ENCODE measurements at regions not wholly inside any gene's neighbourhood (a gene's known extent, or its start where the extent isn't known, plus 50 kb on each side); places are given as distances from the start of the nearest gene placed in this dataset.

DNA sequence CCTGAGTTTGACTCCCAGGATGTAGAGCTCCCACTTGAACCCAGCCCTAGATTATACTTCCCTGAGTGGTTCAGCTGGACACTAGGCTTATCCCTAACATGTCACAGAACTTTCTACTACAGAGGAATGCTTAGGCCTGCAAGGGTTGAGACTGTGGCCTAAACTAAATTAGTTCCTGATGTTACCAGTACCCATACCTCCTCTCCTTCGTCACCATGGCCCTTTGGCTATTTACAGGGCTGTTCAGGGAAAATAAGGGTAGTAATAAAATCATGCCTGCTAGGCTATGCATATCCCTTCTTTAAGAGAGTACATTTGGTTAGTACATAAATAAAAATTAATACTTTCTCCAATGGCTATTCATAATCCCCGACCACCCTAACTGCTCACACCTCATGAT lies 356.4 kb upstream of the RASGRP1 start:
- TF ChIP-seq, protein P1, sequence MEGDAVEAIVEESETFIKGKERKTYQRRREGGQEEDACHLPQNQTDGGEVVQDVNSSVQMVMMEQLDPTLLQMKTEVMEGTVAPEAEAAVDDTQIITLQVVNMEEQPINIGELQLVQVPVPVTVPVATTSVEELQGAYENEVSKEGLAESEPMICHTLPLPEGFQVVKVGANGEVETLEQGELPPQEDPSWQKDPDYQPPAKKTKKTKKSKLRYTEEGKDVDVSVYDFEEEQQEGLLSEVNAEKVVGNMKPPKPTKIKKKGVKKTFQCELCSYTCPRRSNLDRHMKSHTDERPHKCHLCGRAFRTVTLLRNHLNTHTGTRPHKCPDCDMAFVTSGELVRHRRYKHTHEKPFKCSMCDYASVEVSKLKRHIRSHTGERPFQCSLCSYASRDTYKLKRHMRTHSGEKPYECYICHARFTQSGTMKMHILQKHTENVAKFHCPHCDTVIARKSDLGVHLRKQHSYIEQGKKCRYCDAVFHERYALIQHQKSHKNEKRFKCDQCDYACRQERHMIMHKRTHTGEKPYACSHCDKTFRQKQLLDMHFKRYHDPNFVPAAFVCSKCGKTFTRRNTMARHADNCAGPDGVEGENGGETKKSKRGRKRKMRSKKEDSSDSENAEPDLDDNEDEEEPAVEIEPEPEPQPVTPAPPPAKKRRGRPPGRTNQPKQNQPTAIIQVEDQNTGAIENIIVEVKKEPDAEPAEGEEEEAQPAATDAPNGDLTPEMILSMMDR (IDR thresholded peaks at IDR 0.05; ENCODE audit: low read length), result no peak
- TF ChIP-seq EZH2 (IDR thresholded peaks at IDR 0.05; ENCODE audit: borderline replicate concordance, low read length), result no peak
